C4-2B (cell line): ENCODE measurements at regions not wholly inside any gene's neighbourhood (a gene's known extent, or its start where the extent isn't known, plus 50 kb on each side); places are given as distances from the start of the nearest gene placed in this dataset.

Source experiments
- ZFX ChIP-seq: fragments of 450-650 bp; IDR thresholded peaks from 2 replicates; pipeline ENCODE4 v1.6.1; 2017
- TF ChIP-seq, protein P1 (sequence below): fragments of 450-650 bp; conservative IDR thresholded peaks from 2 replicates; pipeline ENCODE4 v1.5.1; 2017; ENCODE audit warnings: mild to moderate bottlenecking

DNA sequence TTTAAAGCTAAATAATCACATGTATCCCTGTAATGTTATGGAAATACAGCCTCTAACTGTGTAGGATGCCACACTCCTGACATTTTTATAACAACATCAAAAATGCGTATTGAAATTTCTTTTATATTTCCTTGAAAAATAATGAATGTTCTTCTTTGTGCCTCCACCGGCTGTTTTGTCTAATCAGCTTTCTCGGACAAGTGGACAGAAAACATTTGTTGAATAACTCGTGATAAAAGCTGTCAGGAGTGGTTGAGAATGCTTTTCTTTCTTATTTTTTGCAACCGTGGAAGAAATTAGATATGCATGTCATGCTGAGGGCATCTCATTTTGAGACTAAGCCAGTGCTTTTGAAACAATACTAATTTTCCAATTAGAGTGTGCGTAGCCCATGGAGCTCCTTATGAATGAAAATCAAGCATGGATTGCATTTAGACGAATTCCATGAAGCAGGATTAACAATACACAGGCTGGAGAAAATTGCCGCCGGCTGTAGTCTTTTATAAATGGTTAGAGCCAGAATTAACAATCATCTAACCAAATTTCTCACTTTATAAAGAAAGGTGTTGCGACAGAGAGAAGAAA is 614.5 kb upstream of the LCORL start:
- TF ChIP-seq, protein P1, sequence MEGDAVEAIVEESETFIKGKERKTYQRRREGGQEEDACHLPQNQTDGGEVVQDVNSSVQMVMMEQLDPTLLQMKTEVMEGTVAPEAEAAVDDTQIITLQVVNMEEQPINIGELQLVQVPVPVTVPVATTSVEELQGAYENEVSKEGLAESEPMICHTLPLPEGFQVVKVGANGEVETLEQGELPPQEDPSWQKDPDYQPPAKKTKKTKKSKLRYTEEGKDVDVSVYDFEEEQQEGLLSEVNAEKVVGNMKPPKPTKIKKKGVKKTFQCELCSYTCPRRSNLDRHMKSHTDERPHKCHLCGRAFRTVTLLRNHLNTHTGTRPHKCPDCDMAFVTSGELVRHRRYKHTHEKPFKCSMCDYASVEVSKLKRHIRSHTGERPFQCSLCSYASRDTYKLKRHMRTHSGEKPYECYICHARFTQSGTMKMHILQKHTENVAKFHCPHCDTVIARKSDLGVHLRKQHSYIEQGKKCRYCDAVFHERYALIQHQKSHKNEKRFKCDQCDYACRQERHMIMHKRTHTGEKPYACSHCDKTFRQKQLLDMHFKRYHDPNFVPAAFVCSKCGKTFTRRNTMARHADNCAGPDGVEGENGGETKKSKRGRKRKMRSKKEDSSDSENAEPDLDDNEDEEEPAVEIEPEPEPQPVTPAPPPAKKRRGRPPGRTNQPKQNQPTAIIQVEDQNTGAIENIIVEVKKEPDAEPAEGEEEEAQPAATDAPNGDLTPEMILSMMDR: no peak
- no peak for TF ChIP-seq ZFX
